HPDE6-E6E7 (cell line): ENCODE measurements at regions not wholly inside any gene's neighbourhood (a gene's known extent, or its start where the extent isn't known, plus 50 kb on each side); places are given as distances from the start of the nearest gene placed in this dataset.

ENCODE experiments used
- DNase-seq: peaks from one replicate; pipeline ENCODE4 v3.0.0; 2011; ENCODE audit warnings: missing footprints; ENCODE audit errors: extremely low spot score

- DNase-seq, result no peak
Measured at GRCh38 chr6:98717322-98717877, 117.0 kb upstream of the POU3F2 start.

DNA sequence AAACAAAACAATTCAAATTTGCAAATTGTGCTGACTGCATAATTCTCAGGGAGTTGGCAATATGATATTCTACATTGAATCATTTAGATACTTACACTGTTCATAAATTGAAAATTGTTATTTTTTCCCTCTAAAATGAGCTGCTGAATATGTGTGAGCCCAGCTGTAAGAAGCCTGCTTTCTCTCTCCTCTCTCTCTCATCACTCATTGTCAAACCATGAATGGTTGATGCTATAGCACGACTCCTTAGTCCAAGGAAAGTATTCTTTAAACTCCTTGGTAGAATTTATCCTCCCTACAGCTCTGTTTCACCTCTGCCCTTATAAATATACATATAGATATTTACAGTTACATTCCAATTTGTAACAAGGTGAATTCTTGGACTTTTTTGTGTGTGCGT is 116.4 kb upstream of the POU3F2 start:
- no peak for DNase-seq

DNA sequence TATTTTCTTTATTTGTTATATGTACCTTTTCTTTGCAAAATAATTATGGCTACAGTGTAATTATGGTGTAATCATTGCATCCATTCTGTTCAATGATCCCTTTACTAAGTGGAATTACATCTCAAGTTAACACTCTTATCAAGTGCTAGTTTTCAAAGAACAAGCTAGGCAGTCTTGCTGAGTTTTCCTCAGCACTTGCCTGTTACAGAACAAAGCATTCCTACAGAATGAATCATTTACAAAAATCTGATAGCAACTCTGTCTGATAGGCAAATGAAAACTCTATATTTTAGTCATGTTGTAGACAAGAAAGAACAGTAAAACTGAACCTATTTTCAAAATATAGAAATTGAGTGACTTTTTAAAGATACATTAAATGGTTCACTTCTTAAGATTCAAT is 109.8 kb upstream of the POU3F2 start:
- no peak for DNase-seq

- no peak for DNase-seq
Measured at GRCh38 chr6:98747273-98747672, 87.1 kb upstream of the POU3F2 start.

DNA sequence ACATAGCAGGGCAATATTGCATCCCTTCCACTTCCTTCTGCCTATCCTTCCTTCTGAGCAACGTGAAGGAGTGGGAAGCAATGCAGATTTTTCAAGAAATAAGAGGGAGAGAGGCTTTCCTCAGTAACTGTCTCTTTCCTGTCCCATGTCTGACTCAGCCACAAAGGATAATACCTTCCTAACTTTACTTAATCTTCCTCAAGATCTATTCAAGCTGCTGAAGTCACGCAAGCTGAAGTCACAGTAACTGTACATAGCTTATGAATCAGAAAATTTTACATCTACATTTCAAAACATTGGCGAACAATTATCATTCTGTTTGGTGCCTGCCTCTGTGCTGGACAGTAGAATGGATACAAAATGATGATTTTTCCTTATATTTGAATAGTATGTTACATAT is 86.4 kb upstream of the POU3F2 start:
- no peak for DNase-seq

DNA sequence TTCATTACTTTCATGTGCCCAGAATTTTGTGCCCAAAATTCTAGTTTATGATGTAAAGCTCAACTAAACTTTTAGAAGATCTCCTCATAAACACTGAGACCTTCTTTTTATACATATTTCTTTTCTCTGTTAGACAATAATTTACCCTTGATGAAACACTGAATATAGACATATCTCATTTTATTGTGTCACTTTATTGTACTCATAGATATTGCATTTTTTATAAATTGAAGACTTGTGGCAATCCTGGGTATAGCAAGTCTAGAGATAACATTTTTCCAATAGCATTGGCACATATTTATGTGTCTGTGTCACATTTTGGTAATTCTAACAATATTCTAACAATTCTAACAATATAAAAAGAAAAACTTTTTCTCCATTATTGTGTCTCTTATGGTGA is 74.9 kb upstream of the POU3F2 start:
- no peak for DNase-seq

DNA sequence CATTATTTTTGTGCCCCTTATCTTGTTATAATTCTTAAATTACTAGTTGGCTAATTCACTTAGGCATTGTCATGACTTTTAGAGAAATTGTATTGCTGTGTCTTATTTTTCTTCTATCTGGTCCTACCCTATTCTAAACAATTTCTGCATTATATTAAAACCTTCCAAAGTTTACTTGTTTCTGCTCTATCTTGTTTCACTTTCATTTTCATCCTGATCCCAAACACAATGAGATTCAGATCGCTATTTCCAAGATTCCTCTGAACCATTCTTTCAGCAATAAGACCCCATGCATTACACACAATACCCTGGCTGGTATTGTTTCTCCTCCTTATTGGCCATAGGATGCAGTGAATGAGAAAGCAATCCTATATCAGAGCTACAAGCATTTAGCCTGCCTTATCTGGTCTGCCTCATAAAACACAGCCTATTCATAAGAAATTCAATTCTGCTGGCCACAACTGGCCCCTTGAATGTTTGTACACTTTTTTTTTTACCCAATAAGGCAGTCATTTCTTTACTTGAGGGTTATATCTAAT is 69.9 kb upstream of the POU3F2 start:
- DNase-seq, result peak; percentile 4

DNA sequence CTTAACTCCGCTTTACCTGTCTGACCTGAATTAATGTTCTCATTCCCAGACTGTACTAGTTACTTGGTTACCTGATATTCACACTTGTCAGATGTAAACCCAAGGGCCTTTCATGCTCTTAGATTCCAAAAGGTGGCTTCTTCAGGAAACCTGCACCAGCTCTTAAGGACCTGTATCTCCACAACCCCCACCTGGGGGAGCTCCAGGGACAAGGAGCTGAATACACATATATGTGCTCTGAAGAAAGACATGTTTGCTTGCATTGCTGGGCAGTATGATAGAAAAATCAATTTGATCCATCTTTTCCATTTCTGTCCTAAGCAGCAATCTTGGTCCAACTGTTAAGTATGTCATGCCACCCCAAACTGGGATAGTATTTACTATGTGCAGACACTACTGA is 64.8 kb upstream of the POU3F2 start:
- DNase-seq, result peak; percentile 27

GRCh38 chr6:98775205-98775604 is 59.2 kb upstream of the POU3F2 start:
- DNase-seq, result no peak

DNA sequence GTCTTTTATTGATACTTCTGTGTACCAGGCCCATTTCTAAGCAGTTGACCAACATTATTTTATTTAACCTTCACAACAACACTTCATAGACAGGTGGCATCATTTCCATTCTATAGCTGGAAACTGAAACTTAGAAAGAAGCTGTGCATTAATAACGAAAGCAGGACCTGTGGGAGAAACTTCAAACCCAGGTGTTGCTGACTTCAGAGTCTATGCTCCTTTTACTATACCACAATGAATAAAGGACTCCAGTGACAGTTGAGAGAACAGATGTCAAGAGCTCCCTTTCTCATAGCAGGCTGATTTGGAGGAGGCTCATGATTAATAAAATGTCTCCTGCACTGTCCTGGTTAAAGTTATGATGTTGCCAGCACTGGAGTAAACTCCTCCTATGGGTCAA is 56.6 kb upstream of the POU3F2 start:
- no peak for DNase-seq

- DNase-seq, result no peak
Measured at GRCh38 chr6:98779618-98780017, 54.8 kb upstream of the POU3F2 start.

DNA sequence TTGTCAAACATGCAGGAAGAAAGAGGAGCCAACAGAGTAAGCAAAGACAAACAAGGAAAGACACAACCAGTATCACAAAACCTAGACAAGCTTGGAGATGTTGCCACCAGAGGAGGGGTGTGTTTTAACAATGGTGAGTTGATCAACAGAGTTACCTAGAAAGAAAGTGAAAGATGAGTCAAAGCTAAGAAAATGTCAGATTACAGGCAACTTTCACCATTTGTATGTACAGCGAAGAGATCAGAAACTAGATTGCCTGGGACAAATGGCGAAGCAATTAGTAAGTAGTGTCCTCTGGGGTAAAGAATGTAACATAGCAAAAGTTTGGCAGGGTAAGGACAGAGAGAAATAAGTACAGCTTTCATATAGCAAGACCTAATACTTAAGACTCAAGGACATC is 51.6 kb upstream of the POU3F2 start:
- no peak for DNase-seq

DNA sequence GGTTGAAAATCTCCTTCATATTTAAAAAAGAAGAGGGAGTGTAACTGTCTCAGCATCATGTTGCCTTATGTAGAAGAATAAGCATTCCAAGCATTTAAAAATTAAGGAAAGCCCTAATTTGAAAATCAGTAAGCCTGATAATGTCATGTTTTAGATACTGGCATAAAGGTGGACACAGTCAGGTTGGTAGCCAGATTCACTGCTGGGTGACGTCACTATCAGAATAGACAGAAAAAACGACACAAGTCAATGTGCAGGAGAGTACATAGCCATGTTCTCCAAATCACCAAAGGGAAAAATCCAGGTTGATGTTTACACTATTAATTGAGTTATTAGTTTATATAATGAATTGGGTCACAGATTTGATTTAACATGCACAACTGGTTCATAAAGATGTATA is 50.8 kb upstream of the POU3F2 start:
- no peak for DNase-seq
